K562 (cell line): ENCODE measurements at regions not wholly inside any gene's neighbourhood (a gene's known extent, or its start where the extent isn't known, plus 50 kb on each side); places are given as distances from the start of the nearest gene placed in this dataset.

Source experiments
- IFI16 ChIP-seq: fragments of 250-450 bp; sonication (Bioruptor Pico); IDR thresholded peaks from 2 replicates; pipeline ENCODE4 v2.1.2; 2022; ENCODE audit warnings: mild to moderate bottlenecking, inconsistent platforms
- TF ChIP-seq, protein P1 (sequence below): fragments of 450-650 bp; formaldehyde crosslinking; IDR thresholded peaks from 2 replicates; pipeline ENCODE4 v1.4.0; 2020; ENCODE audit warnings: mild to moderate bottlenecking
- TF ChIP-seq, protein P2 (sequence below): fragments of 450-650 bp; conservative IDR thresholded peaks from 2 replicates; pipeline ENCODE4 v1.6.1; 2016; ENCODE audit warnings: missing genetic modification characterization, low read depth, mild to moderate bottlenecking, missing compliant biosample characterization, moderate library complexity
- TF ChIP-seq, protein P3 (sequence below): sonication (generic); formaldehyde crosslinking; IDR thresholded peaks from 2 replicates; pipeline ENCODE4 v1.4.0; 2020; ENCODE audit warnings: mild to moderate bottlenecking, missing genetic modification reagents
- TF ChIP-seq, protein P4 (sequence below): fragments of 450-650 bp; IDR thresholded peaks from 2 replicates; pipeline ENCODE4 v1.7.1; 2018; ENCODE audit warnings: mild to moderate bottlenecking, low read depth; ENCODE audit not compliant: partially characterized antibody

GRCh38 chr2:53477517-53477916, 290.1 kb upstream of the CHAC2 start:
- TF ChIP-seq IFI16, result no peak
- TF ChIP-seq, protein P1, sequence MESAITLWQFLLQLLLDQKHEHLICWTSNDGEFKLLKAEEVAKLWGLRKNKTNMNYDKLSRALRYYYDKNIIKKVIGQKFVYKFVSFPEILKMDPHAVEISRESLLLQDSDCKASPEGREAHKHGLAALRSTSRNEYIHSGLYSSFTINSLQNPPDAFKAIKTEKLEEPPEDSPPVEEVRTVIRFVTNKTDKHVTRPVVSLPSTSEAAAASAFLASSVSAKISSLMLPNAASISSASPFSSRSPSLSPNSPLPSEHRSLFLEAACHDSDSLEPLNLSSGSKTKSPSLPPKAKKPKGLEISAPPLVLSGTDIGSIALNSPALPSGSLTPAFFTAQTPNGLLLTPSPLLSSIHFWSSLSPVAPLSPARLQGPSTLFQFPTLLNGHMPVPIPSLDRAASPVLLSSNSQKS (CRISPR knock-in tag), result no peak
- TF ChIP-seq, protein P2, sequence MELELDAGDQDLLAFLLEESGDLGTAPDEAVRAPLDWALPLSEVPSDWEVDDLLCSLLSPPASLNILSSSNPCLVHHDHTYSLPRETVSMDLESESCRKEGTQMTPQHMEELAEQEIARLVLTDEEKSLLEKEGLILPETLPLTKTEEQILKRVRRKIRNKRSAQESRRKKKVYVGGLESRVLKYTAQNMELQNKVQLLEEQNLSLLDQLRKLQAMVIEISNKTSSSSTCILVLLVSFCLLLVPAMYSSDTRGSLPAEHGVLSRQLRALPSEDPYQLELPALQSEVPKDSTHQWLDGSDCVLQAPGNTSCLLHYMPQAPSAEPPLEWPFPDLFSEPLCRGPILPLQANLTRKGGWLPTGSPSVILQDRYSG (tag), result no peak
- TF ChIP-seq, protein P3, sequence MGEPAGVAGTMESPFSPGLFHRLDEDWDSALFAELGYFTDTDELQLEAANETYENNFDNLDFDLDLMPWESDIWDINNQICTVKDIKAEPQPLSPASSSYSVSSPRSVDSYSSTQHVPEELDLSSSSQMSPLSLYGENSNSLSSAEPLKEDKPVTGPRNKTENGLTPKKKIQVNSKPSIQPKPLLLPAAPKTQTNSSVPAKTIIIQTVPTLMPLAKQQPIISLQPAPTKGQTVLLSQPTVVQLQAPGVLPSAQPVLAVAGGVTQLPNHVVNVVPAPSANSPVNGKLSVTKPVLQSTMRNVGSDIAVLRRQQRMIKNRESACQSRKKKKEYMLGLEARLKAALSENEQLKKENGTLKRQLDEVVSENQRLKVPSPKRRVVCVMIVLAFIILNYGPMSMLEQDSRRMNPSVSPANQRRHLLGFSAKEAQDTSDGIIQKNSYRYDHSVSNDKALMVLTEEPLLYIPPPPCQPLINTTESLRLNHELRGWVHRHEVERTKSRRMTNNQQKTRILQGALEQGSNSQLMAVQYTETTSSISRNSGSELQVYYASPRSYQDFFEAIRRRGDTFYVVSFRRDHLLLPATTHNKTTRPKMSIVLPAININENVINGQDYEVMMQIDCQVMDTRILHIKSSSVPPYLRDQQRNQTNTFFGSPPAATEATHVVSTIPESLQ (CRISPR knock-in tag), result no peak
- TF ChIP-seq, protein P4, sequence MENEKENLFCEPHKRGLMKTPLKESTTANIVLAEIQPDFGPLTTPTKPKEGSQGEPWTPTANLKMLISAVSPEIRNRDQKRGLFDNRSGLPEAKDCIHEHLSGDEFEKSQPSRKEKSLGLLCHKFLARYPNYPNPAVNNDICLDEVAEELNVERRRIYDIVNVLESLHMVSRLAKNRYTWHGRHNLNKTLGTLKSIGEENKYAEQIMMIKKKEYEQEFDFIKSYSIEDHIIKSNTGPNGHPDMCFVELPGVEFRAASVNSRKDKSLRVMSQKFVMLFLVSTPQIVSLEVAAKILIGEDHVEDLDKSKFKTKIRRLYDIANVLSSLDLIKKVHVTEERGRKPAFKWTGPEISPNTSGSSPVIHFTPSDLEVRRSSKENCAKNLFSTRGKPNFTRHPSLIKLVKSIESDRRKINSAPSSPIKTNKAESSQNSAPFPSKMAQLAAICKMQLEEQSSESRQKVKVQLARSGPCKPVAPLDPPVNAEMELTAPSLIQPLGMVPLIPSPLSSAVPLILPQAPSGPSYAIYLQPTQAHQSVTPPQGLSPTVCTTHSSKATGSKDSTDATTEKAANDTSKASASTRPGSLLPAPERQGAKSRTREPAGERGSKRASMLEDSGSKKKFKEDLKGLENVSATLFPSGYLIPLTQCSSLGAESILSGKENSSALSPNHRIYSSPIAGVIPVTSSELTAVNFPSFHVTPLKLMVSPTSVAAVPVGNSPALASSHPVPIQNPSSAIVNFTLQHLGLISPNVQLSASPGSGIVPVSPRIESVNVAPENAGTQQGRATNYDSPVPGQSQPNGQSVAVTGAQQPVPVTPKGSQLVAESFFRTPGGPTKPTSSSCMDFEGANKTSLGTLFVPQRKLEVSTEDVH, result no peak
